ENCODE measurements at regions not wholly inside any gene's neighbourhood (a gene's known extent, or its start where the extent isn't known, plus 50 kb on each side); places are given as distances from the start of the nearest gene placed in this dataset.

- TF ChIP-seq CTCF (IDR thresholded peaks at IDR 0.05) (no peak), POLR2A (IDR thresholded peaks at IDR 0.05) (no peak)
Measured at GRCh38 chr1:245087723-245088122, 67.1 kb upstream of the KIF26B start.

Measured in body of pancreas (tissue), 4 donors.